ENCODE measurements at regions not wholly inside any gene's neighbourhood (a gene's known extent, or its start where the extent isn't known, plus 50 kb on each side); places are given as distances from the start of the nearest gene placed in this dataset.

DNA sequence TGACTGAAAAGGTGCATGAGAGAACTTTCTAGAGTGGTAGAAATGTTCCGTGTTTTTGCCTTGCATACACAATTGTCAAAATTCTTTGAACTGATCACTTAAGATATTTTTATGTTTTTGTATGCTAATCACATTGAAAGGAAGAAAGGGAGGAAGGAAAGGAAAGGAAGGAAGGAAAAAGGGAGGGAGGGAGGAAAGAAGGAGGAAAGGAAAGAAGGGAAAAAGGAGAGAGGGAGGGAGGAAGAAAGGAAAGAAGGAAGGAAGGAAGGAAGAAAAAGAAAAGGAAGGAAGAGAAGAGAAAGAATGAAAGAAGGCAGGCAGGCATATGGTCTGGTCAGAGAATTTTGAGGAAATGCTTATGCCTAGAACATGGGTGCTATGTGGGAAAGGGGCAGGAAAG, 68.4 kb upstream of the PGBD5 start:
- Mint-ChIP-seq H3K36me3 (ENCODE audit: insufficient read depth, unreplicated experiment) (no peaks in the 10 kb centered on the region), H3K27ac (ENCODE audit: low read depth, unreplicated experiment) (no peak overlapping the region), H3K9me3 (ENCODE audit: unreplicated experiment) (no peaks in the 10 kb centered on the region), H3K4me3 (ENCODE audit: unreplicated experiment) (no peak overlapping the region), H3K4me1 (ENCODE audit: insufficient read depth, unreplicated experiment) (no peaks in the 10 kb centered on the region), H3K27me3 (ENCODE audit: insufficient read depth, unreplicated experiment) (peaks cover 56% of the 10 kb centered on the region)
- TF ChIP-seq CTCF (IDR thresholded peaks at IDR 0.05; ENCODE audit: unreplicated experiment), result no peak
- POLR2A ChIA-PET, result no interaction called here
- BruUV-seq (replicated peaks), result no TSS peak
- intact Hi-C loops (cut with micrococcal nuclease), result no loop called here
- CTCF ChIA-PET, result no interaction called here
- DNase-seq (ENCODE audit: unreplicated experiment), result no peak

DNA sequence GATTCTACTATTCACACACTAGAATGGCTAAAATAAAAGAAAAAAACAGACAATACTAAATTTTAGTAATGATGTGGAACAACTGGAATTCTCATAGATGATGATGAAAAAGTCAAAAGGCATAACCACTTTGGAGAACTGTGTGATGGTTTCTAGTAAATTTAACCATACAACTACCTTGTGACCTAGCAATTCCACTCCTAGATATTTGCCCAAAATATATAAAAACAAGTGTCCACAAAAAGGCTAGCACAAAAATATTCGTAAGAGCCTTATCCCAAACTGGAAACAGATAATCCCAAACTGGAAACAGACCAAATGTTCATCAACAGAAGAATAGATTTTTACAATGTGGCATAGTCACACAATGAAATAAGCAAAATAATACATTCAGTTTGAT, 67.9 kb upstream of the PGBD5 start:
- Mint-ChIP-seq H3K4me1 (ENCODE audit: insufficient read depth, unreplicated experiment) (no peaks in the 10 kb centered on the region), H3K27ac (ENCODE audit: low read depth, unreplicated experiment) (no peak overlapping the region), H3K4me3 (ENCODE audit: unreplicated experiment) (no peak overlapping the region), H3K36me3 (ENCODE audit: insufficient read depth, unreplicated experiment) (no peaks in the 10 kb centered on the region), H3K9me3 (ENCODE audit: unreplicated experiment) (no peaks in the 10 kb centered on the region), H3K27me3 (ENCODE audit: insufficient read depth, unreplicated experiment) (peaks cover 51% of the 10 kb centered on the region)
- ChIA-PET POLR2A (no interaction called here), CTCF (no interaction called here)
- no peak for DNase-seq (ENCODE audit: unreplicated experiment)
- intact Hi-C loops (cut with micrococcal nuclease), result no loop called here
- BruUV-seq (replicated peaks), result no TSS peak
- TF ChIP-seq CTCF (IDR thresholded peaks at IDR 0.05; ENCODE audit: unreplicated experiment), result no peak

DNA sequence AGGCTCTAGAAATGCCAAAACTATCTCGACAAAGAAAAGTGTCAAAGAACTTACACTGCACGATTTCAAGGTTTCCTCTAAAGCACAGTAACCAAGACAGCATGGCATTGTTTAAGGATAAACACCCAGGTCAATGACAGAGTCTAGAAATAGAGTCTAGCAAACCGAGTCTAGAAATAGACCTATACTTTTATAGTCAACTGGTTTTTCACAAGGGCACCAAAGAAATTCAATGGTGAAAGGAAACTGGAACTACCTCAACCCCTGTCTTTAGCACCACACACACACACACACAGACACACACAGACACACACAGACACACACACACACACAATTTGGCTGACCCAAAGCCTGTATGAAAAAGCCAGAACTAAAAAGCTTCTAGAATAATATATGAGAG, 67.1 kb upstream of the PGBD5 start:
- Mint-ChIP-seq H3K27me3 (ENCODE audit: insufficient read depth, unreplicated experiment) (peaks cover 47% of the 10 kb centered on the region), H3K9me3 (ENCODE audit: unreplicated experiment) (no peaks in the 10 kb centered on the region), H3K36me3 (ENCODE audit: insufficient read depth, unreplicated experiment) (no peaks in the 10 kb centered on the region), H3K4me1 (ENCODE audit: insufficient read depth, unreplicated experiment) (no peaks in the 10 kb centered on the region), H3K27ac (ENCODE audit: low read depth, unreplicated experiment) (no peak overlapping the region), H3K4me3 (ENCODE audit: unreplicated experiment) (no peak overlapping the region)
- BruUV-seq (replicated peaks), result no TSS peak
- POLR2A ChIA-PET, result no interaction called here
- intact Hi-C loops (cut with micrococcal nuclease), result no loop called here
- CTCF ChIA-PET, result no interaction called here
- DNase-seq (ENCODE audit: unreplicated experiment), result no peak
- TF ChIP-seq CTCF (IDR thresholded peaks at IDR 0.05; ENCODE audit: unreplicated experiment), result no peak

DNA sequence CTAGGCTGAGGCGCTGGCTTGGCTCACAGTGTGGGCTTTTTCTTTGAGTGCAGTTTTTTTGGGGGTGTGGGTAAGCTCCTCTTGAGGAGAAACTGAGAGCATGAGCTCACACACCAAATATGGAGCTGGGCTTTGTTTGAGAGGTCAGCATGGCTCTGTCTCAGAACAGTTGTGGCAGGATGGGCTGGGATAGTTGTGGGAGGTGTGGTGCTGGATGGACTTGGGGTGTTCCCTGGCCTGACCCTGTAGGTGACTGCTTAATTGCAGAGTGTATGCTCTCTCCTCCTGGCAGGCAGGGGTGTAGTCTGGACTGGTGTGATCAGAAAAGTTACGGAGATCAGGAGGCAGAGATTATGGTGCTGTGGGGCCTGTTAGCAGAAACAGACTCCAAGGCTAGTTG, 64.3 kb upstream of the PGBD5 start:
- BruUV-seq (replicated peaks), result no TSS peak
- POLR2A ChIA-PET, result no interaction called here
- H3K4me3 Mint-ChIP-seq (ENCODE audit: unreplicated experiment), result no peak overlapping the region
- DNase-seq (ENCODE audit: unreplicated experiment), result no peak
- no peaks in the 10 kb centered on the region for H3K36me3 Mint-ChIP-seq (ENCODE audit: insufficient read depth, unreplicated experiment)
- no peaks in the 10 kb centered on the region for H3K4me1 Mint-ChIP-seq (ENCODE audit: insufficient read depth, unreplicated experiment)
- no peaks in the 10 kb centered on the region for H3K9me3 Mint-ChIP-seq (ENCODE audit: unreplicated experiment)
- CTCF ChIA-PET, result no interaction called here
- no peak overlapping the region for H3K27ac Mint-ChIP-seq (ENCODE audit: low read depth, unreplicated experiment)
- no peak for TF ChIP-seq CTCF (IDR thresholded peaks at IDR 0.05; ENCODE audit: unreplicated experiment)
- peaks cover 26% of the 10 kb centered on the region for H3K27me3 Mint-ChIP-seq (ENCODE audit: insufficient read depth, unreplicated experiment)
- intact Hi-C loops (cut with micrococcal nuclease), result no loop called here

All from MCF 10A (cell line).